GM12874 (cell line): ENCODE measurements at regions not wholly inside any gene's neighbourhood (a gene's known extent, or its start where the extent isn't known, plus 50 kb on each side); places are given as distances from the start of the nearest gene placed in this dataset.

Experiments used
- TF ChIP-seq, protein P1 (sequence below): IDR thresholded peaks from 2 replicates; pipeline ENCODE4 v1.5.1; 2011; ENCODE audit warnings: low read depth, mild to moderate bottlenecking, control low read depth, low read length, moderate library complexity; ENCODE audit not compliant: insufficient read depth

DNA sequence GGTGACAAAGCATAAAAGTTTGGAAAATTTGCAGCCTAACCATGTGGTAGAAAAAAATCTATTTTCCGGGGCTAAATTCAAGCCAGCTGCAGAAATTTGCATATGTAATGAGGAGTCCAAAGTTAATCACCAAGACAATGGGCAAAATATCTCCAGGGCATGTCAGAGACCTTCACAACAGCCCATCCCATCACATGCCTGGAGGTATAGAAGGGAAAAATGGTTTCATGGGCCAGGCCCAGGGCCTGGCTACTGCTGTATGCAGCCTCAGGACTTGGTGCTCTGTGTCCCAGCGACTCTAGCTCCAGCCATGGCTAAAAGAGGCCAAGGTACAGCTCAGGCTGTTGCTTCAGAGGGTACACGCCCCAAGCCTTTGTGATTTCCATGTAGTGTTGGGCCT, 655.8 kb upstream of the MGAT4C start:
- TF ChIP-seq, protein P1, sequence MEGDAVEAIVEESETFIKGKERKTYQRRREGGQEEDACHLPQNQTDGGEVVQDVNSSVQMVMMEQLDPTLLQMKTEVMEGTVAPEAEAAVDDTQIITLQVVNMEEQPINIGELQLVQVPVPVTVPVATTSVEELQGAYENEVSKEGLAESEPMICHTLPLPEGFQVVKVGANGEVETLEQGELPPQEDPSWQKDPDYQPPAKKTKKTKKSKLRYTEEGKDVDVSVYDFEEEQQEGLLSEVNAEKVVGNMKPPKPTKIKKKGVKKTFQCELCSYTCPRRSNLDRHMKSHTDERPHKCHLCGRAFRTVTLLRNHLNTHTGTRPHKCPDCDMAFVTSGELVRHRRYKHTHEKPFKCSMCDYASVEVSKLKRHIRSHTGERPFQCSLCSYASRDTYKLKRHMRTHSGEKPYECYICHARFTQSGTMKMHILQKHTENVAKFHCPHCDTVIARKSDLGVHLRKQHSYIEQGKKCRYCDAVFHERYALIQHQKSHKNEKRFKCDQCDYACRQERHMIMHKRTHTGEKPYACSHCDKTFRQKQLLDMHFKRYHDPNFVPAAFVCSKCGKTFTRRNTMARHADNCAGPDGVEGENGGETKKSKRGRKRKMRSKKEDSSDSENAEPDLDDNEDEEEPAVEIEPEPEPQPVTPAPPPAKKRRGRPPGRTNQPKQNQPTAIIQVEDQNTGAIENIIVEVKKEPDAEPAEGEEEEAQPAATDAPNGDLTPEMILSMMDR, result no peak

DNA sequence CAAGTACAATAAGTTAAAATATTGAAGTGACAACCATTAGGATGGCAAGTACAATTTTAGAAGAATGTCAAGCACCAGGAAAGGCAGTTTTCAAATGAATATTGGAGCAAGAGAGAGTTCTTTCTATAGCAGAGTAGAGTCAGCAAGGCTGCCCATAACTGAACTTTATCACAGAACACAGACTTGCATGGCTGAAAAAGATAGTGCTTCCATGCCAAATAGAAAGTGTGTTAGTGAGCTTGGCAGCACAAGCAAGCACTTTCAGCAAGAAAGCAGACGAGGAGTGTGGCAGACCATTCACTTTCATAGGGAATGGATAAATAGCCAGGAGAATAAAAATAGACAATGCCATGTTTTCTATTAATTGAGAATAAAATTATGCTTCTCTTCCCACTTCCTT, 647.0 kb upstream of the MGAT4C start:
- TF ChIP-seq, protein P1, result no peak

DNA sequence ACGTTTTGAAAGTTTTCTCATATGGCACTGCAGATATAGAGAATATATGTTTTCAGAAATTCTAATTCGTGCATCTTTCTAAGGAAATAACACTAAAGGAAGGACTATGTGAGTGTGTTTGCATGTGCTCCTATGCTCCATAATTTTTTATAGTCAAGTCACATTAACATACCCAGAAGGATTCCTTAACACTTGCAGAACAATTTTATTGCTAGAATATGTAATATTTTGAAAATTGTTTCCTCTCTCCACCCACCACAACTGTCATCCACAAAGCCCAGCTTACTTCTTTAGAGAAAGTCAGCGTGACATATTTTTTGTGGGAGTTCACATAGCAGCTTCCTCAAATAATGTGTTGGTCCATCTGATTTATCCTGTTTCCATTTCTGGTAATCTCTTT, 604.6 kb upstream of the MGAT4C start:
- TF ChIP-seq, protein P1, result no peak

DNA sequence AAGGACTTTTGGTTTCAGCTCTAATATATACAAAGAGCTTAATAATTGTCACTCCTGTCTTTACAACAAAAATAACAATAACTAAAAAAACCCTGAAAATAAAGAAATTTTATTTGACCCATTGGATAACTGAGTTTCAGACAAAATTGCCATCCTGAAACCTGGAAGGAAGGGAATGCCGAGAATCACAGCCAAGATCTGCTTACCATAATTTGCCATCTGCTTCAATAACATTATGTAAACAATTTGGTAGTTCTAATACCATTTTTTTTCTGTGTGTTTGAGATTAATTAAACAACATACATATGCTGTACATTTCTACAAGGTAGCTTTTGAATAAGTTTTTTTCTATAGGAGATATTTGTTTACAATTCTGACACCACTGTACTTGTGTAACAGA, 596.3 kb upstream of the MGAT4C start:
- TF ChIP-seq, protein P1, result no peak

DNA sequence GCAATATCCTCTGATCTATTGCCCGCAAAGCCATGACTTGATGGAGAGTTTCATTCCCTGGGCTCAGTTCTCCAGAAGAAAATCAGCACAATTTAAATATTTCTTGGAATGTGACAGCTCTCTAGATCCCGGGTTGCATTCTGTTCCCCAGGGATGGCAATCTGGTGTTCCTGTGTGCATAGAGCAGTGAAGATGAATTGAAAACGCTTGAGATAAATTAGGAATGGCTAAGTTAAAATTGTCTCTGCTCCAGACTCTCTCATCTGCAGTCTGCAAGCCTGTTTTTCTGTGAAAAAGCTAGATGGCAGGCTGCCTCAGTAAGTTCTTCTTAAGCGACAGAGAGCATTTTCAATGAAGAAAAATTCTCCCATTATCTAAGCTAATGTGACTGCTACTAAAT, 582.5 kb upstream of the MGAT4C start:
- TF ChIP-seq, protein P1, result no peak

DNA sequence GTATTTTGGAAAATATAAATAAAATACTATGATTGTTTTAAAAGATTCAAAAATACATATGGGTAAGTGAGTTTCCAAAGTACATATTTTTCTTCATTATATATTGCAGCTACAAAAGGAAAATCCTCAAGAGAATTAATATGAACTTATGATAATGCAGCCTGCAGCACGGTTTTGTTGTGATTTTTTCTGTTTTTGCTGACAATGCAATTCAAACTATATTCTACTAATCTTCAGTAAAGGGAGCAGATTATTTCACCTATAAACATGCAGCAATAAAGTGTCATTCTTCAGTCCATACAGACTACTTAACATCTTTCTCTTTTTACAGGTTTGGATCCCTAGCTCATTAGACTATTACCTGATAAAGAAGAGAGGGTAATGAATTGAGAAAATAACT, 582.1 kb upstream of the MGAT4C start:
- TF ChIP-seq, protein P1, result no peak

DNA sequence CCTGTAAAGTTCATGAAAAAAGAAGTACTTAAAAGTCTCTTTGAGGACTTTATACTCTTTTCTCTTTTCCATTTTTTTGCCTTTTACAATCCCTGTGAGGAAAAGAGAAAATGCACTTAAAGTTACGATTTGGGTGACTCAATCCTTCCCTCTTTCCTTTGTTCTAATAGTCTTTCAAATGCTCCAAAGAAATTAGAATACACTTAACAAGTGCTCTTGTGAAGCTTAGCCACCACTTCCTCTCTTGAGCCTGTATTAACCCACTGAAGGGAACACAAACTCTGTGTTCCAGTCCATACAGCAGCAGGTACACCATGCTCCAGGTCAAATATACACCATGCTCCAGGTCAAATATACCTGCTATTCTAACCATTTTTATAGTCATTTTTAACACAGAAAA, 581.1 kb upstream of the MGAT4C start:
- TF ChIP-seq, protein P1, result no peak

DNA sequence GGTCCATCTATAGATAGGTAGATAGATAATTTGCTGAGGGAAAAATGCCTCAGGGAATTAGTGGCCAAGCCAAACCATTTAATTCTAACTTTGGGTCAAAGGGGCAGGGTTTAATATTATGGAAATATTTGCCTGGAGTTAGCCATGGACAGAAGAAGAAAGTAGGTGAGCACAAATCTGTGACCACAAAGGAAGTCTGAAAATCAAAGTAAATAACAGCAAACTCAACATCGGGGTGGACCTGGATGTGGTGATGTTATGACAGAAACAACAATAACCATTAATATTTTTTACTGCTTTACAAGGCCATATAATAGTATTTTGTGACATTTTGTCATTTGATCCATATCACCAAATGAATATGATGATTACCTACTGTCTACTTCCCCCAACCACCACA, 578.0 kb upstream of the MGAT4C start:
- TF ChIP-seq, protein P1, result no peak
